DND-41 (cell line): ENCODE measurements at regions not wholly inside any gene's neighbourhood (a gene's known extent, or its start where the extent isn't known, plus 50 kb on each side); places are given as distances from the start of the nearest gene placed in this dataset.

Experiments used
- CTCF ChIP-seq: IDR thresholded peaks from 2 replicates; pipeline ENCODE4 v1.5.1; 2012; ENCODE audit warnings: borderline replicate concordance, low read length, moderate library complexity, mild to moderate bottlenecking; ENCODE audit not compliant: poor library complexity, severe bottlenecking; ENCODE audit errors: extremely low read depth
- EZH2 ChIP-seq: IDR thresholded peaks from 3 replicates; pipeline ENCODE4 v1.6.1; 2012; ENCODE audit warnings: borderline replicate concordance, low read depth, mild to moderate bottlenecking, moderate library complexity, low read length, inconsistent platforms; ENCODE audit not compliant: severe bottlenecking

- no peak for TF ChIP-seq CTCF
- TF ChIP-seq EZH2 = no peak
Measured at GRCh38 chr18:11269257-11269656, 119.9 kb upstream of the PIEZO2 start.
